Naive B cell (primary cell): ENCODE measurements at regions not wholly inside any gene's neighbourhood (a gene's known extent, or its start where the extent isn't known, plus 50 kb on each side); places are given as distances from the start of the nearest gene placed in this dataset.
A peak's percentile ranks its signal among the peaks of the same experiment; 100 is the strongest.

Source experiments
- ATAC-seq, 2 donors: fragments of 150-1000 bp; cut with Tn5 transposase; 2 replicates each; pipeline ENCODE4 v1.10.0; 2021; ENCODE audit warnings: low read depth in 2 of 2, mild to moderate bottlenecking in 2 of 2, moderate library complexity in 2 of 2
- DNase-seq: peaks from one replicate; pipeline ENCODE4 v3.0.0; 2022
- H3K27ac Mint-ChIP-seq, 6 donors: one replicate each; pipeline ENCODE4 v1.8.0; 2020 to 2022; ENCODE audit warnings: mild to moderate bottlenecking in 6 of 6, mixed read lengths in 6 of 6, moderate library complexity in 5 of 6, inconsistent platforms in 2 of 6
- H3K27me3 Mint-ChIP-seq, 3 donors: one replicate each; pipeline ENCODE4 v1.8.0; 2021 to 2022; ENCODE audit warnings: mixed read lengths in 3 of 3, mild to moderate bottlenecking in 1 of 3
- H3K36me3 Mint-ChIP-seq, 2 donors: one replicate each; pipeline ENCODE4 v1.8.0; 2020 to 2022; ENCODE audit warnings: mixed read lengths in 2 of 2, inconsistent platforms in 1 of 2, mild to moderate bottlenecking in 1 of 2
- H3K4me1 Mint-ChIP-seq, 3 donors: one replicate each; pipeline ENCODE4 v1.8.0; 2020 to 2022; ENCODE audit warnings: mixed read lengths in 3 of 3, inconsistent platforms in 1 of 3, mild to moderate bottlenecking in 1 of 3, moderate library complexity in 1 of 3
- H3K4me3 Mint-ChIP-seq, 8 donors: one replicate each; pipeline ENCODE4 v1.8.0; 2020 to 2022; ENCODE audit warnings: mild to moderate bottlenecking in 8 of 8, mixed read lengths in 8 of 8, moderate library complexity in 8 of 8, inconsistent platforms in 2 of 8
- H3K9me3 Mint-ChIP-seq, 7 donors: one replicate each; pipeline ENCODE4 v1.8.0; 2020 to 2022; ENCODE audit warnings: mixed read lengths in 7 of 7, mild to moderate bottlenecking in 5 of 7, inconsistent platforms in 2 of 7, moderate library complexity in 1 of 7

DNA sequence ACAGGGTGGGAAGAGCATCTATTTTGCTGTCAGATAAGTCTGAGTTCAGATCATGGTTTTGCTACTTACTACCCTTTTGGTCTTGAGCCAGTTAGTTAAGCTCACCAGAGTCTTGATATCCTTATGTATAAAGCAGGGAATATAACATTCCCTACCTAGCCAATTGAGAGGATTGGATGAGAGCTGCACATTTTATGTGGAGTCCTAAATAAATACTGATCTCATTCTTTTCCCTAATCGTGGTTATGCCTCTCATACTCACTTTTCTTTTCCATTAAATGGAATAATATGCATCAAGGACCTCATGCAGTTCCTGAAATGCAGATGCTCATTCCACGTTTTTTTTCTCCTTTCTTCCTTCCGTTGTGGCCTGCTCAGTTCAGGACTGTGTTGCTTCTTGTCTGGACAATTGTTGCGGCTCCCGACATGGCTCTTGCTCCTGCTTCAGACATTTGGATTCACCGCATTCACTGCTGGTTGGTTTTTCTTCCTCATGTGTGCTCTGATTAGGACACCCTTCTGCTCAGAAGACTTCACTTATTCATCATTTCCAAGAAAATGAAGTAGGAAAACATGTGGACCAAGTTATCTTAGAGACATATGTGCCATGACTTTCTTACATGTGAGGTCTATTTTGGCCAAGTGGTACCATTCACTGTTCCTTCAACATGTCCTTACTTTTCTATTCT lies 90.2 kb downstream of the NFKBIZ start:
- no peaks in the 10 kb centered on the region for H3K9me3 Mint-ChIP-seq
- H3K36me3 Mint-ChIP-seq: no peaks in the 10 kb centered on the region
- peaks cover 27 to 46% (median 28%) of the 10 kb centered on the region in 3 donors for H3K4me1 Mint-ChIP-seq
- H3K4me3 Mint-ChIP-seq: no peak overlapping the region
- no peaks in the 10 kb centered on the region for H3K27me3 Mint-ChIP-seq
- DNase-seq (no peak), ATAC-seq (no peak)
- no peak overlapping the region for H3K27ac Mint-ChIP-seq

DNA sequence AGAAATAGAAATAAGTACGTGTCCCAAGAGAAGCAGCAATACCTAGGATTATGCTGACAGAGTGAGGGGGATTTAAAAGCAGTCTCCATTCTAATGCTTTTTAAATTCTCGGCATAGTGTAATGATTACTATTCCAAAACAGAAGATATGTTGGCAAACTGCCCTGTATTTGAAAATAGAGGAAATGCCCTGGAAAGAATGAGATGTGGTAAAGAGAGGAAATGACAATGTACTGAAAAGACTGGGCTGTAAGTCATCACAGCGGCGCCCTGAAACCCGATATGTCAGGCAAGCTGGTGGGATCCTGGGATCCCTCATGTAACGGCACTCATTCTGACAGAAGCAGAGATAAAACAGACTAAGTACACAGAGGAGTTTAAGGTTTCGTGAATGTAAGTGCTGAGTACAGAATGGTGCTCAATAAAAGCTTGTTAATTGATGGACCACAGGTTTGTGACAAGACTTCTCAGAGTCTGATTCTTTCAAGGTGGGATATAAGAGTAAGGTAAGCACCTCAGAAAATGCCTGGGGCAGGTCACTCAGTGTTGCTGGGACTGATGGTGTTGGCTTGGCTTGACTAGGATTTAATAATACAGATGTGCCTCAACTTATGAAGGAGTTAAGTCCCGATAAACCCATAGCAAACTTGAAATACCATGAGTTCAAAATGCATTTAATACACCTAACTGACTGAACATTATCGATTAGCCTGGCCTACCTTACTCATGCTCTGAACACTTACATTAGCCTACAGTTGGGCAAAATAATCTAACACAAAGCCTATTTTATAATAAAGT lies 91.4 kb downstream of the NFKBIZ start:
- H3K4me3 Mint-ChIP-seq: no peak overlapping the region
- peaks cover 28 to 47% (median 33%) of the 10 kb centered on the region in 3 donors for H3K4me1 Mint-ChIP-seq
- H3K36me3 Mint-ChIP-seq: no peaks in the 10 kb centered on the region
- DNase-seq: peak; percentile 29
- H3K9me3 Mint-ChIP-seq: no peaks in the 10 kb centered on the region
- H3K27ac Mint-ChIP-seq: no peak overlapping the region
- no peaks in the 10 kb centered on the region for H3K27me3 Mint-ChIP-seq
- peak in 1 of 2 donors; percentile 9 for ATAC-seq

DNA sequence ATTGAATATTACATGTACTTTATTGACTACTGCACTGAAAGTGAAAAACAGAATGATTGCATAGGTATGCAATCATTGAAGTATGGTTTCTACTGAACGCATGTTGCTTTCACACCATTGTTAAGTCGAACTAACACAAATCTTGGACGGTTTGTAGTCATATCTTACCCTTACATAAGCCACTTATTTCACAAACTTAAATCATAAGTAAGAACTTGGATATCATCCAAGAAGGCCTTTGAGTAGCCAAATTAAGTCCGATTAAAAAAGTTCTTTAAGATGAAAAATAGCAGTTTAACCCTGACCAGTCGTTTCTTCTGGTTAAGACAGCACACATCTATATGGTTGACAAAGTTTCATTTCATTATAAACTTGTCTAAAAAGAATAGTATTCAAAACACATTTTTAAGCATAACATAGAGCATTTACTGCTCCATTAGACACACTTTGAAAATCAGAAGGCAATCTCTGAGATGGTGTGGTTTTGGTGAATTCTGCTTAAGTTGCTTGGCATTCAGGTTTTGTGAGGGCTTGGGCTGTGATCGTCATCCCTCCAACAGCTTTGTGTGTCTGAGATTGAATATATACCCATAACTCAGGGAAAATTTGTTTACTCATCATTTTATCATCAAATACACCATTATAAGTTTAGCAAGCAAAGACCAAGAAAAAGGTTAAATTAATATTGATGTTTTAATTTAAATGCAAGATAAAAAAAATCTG lies 92.2 kb downstream of the NFKBIZ start:
- H3K4me3 Mint-ChIP-seq: peak overlapping the region in 3 of 8 donors; percentile 29 to 48 (median 36)
- peak overlapping the region in 2 of 6 donors; percentile 2 to 62 for H3K27ac Mint-ChIP-seq
- no peaks in the 10 kb centered on the region for H3K27me3 Mint-ChIP-seq
- H3K36me3 Mint-ChIP-seq: no peaks in the 10 kb centered on the region
- H3K4me1 Mint-ChIP-seq: peaks cover 34 to 50% (median 40%) of the 10 kb centered on the region in 3 donors
- ATAC-seq (no peak), DNase-seq (no peak)
- H3K9me3 Mint-ChIP-seq: no peaks in the 10 kb centered on the region

DNA sequence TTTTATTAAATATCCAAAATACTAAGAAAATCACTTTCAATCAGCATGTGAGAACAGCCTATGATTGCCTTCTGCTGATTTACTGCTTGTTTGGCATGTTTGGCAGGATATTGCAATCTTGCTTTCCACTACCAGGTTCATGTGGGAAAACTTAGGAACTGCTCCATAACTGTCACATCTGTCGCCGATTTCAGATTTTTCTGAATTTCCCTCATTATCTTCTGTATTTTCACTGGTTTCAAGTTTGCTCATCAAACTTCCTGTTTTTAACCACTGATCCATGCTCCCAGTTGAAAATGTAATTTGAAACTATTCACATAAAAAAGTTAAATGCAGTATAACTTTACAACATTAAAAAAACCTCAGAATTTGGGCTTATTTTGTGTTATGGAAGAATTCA lies 93.0 kb downstream of the NFKBIZ start:
- no peaks in the 10 kb centered on the region for H3K9me3 Mint-ChIP-seq
- H3K27me3 Mint-ChIP-seq: no peaks in the 10 kb centered on the region
- peak; percentile 40 for DNase-seq
- ATAC-seq: peak; percentile 28 to 32
- peak overlapping the region in 4 of 6 donors; percentile 23 to 90 (median 57) for H3K27ac Mint-ChIP-seq
- H3K36me3 Mint-ChIP-seq: no peaks in the 10 kb centered on the region
- H3K4me1 Mint-ChIP-seq: peaks cover 25 to 43% (median 31%) of the 10 kb centered on the region in 3 donors
- peak overlapping the region in 7 of 8 donors; percentile 38 to 79 (median 60) for H3K4me3 Mint-ChIP-seq

GRCh38 chr3:101943029-101943428 lies 93.7 kb downstream of the NFKBIZ start:
- H3K4me1 Mint-ChIP-seq: peaks cover 24 to 46% (median 30%) of the 10 kb centered on the region in 3 donors
- DNase-seq (no peak), ATAC-seq (peak in 1 of 2 donors; percentile 11)
- H3K9me3 Mint-ChIP-seq: peaks cover 0 to 2% (median 0%) of the 10 kb centered on the region in 7 donors
- peak overlapping the region in 5 of 8 donors; percentile 49 to 70 (median 55) for H3K4me3 Mint-ChIP-seq
- H3K36me3 Mint-ChIP-seq: no peaks in the 10 kb centered on the region
- H3K27me3 Mint-ChIP-seq: no peaks in the 10 kb centered on the region
- peak overlapping the region in 4 of 6 donors; percentile 11 to 83 (median 44) for H3K27ac Mint-ChIP-seq

GRCh38 chr3:101944308-101944707 lies 95.0 kb downstream of the NFKBIZ start:
- Mint-ChIP-seq H3K4me3 (no peak overlapping the region), H3K36me3 (no peaks in the 10 kb centered on the region), H3K27me3 (no peaks in the 10 kb centered on the region), H3K9me3 (peaks cover 0 to 4% (median 0%) of the 10 kb centered on the region in 7 donors), H3K27ac (peak overlapping the region in 1 of 6 donors; percentile 18), H3K4me1 (peaks cover 29 to 58% (median 30%) of the 10 kb centered on the region in 3 donors)
- ATAC-seq: no peak
- no peak for DNase-seq

- H3K4me1 Mint-ChIP-seq: peaks cover 30 to 60% (median 31%) of the 10 kb centered on the region in 3 donors
- ATAC-seq (no peak), DNase-seq (no peak)
- peaks cover 0 to 4% (median 0%) of the 10 kb centered on the region in 7 donors for H3K9me3 Mint-ChIP-seq
- H3K27me3 Mint-ChIP-seq: no peaks in the 10 kb centered on the region
- peak overlapping the region in 1 of 8 donors; percentile 17 for H3K4me3 Mint-ChIP-seq
- peak overlapping the region in 5 of 6 donors; percentile 19 to 73 (median 25) for H3K27ac Mint-ChIP-seq
- H3K36me3 Mint-ChIP-seq: no peaks in the 10 kb centered on the region
These were observed 96.7 kb downstream of the NFKBIZ start for GRCh38 chr3:101945980-101946379.

GRCh38 chr3:101946906-101947305 lies 97.6 kb downstream of the NFKBIZ start:
- peaks cover 30 to 54% (median 31%) of the 10 kb centered on the region in 3 donors for H3K4me1 Mint-ChIP-seq
- H3K36me3 Mint-ChIP-seq: no peaks in the 10 kb centered on the region
- peaks cover 0 to 4% (median 0%) of the 10 kb centered on the region in 7 donors for H3K9me3 Mint-ChIP-seq
- H3K27ac Mint-ChIP-seq: peak overlapping the region in 1 of 6 donors; percentile 49
- H3K4me3 Mint-ChIP-seq: no peak overlapping the region
- no peak for DNase-seq
- no peaks in the 10 kb centered on the region for H3K27me3 Mint-ChIP-seq
- no peak for ATAC-seq

DNA sequence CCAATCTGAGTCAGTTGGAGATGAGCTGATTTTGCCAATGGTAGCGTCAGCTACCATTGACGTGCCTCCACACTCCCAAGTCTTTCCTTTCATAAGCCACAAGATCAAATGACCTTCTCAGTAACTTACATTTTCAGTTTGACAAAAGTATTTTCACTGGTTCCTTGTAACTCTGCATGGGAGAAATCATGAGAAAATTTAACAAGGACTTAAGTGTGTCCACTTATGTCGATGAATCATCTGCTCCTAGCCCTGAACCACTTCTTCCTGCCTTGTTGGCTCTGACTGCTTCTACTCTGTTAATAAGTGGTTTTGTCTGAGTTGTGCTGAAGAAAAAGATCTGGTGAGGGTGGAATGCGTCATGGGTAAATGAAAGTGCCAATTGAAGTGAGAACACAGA lies 101.2 kb downstream of the NFKBIZ start:
- Mint-ChIP-seq H3K36me3 (no peaks in the 10 kb centered on the region), H3K4me3 (no peak overlapping the region), H3K4me1 (peaks cover 15 to 38% (median 21%) of the 10 kb centered on the region in 3 donors), H3K27me3 (no peaks in the 10 kb centered on the region), H3K27ac (no peak overlapping the region), H3K9me3 (peaks cover 0 to 4% (median 2%) of the 10 kb centered on the region in 7 donors)
- ATAC-seq (no peak), DNase-seq (no peak)

GRCh38 chr3:101950985-101951733 lies 101.8 kb downstream of the NFKBIZ start:
- Mint-ChIP-seq H3K27ac (no peak overlapping the region), H3K4me3 (no peak overlapping the region), H3K27me3 (no peaks in the 10 kb centered on the region), H3K36me3 (no peaks in the 10 kb centered on the region), H3K9me3 (peaks cover 0 to 4% (median 2%) of the 10 kb centered on the region in 7 donors), H3K4me1 (peaks cover 10 to 32% (median 16%) of the 10 kb centered on the region in 3 donors)
- no peak for DNase-seq
- ATAC-seq: no peak

- Mint-ChIP-seq H3K27ac (peak overlapping the region in 2 of 6 donors; percentile 15 to 38), H3K4me1 (peaks cover 7 to 10% (median 9%) of the 10 kb centered on the region in 3 donors), H3K4me3 (no peak overlapping the region), H3K36me3 (no peaks in the 10 kb centered on the region), H3K27me3 (no peaks in the 10 kb centered on the region), H3K9me3 (peaks cover 0 to 2% (median 0%) of the 10 kb centered on the region in 7 donors)
- ATAC-seq (no peak), DNase-seq (no peak)
These were observed 105.0 kb downstream of the NFKBIZ start for GRCh38 chr3:101954361-101954760.

DNA sequence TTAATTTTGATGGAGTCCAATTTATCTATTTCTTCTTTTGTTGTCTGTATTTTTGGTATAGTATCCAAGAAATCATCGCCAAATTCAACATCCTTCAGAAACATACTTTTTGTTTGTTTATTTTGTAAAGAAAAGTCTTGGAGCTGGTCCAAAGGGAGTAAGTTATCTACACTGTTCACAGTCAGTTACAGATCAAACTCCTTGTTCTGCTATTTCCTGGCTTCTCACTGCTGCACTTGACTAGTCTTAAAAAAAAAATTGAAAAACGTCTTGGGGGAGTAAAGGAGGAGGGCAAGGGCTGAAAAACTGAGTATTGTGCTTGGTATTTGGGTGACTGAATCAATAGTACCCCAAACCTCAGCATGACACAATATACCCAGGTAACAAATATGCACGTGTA lies 105.6 kb downstream of the NFKBIZ start:
- DNase-seq: no peak
- H3K4me3 Mint-ChIP-seq: no peak overlapping the region
- H3K27ac Mint-ChIP-seq: peak overlapping the region in 1 of 6 donors; percentile 48
- peaks cover 7 to 9% (median 7%) of the 10 kb centered on the region in 3 donors for H3K4me1 Mint-ChIP-seq
- H3K27me3 Mint-ChIP-seq: no peaks in the 10 kb centered on the region
- H3K36me3 Mint-ChIP-seq: no peaks in the 10 kb centered on the region
- H3K9me3 Mint-ChIP-seq: peaks cover 0 to 2% (median 0%) of the 10 kb centered on the region in 7 donors
- no peak for ATAC-seq
